Gastroesophageal sphincter (tissue), 4 donors: ENCODE measurements at regions not wholly inside any gene's neighbourhood (a gene's known extent, or its start where the extent isn't known, plus 50 kb on each side); places are given as distances from the start of the nearest gene placed in this dataset.

Source experiments
- ATAC-seq: fragments of 150-250 bp; one replicate; pipeline ENCODE4 v1.9.1; 2016; ENCODE audit warnings: mild to moderate bottlenecking, moderate library complexity
- H3K27ac ChIP-seq, 4 donors: fragments of 200-600 bp; sonication (generic) in 3 of 4; 1 replicate in 3 of 4; 2 replicates in 1 of 4; pipeline ENCODE4 v1.5.1; 2016 to 2019
- H3K27me3 ChIP-seq: fragments of 200-600 bp; sonication (generic); one replicate; pipeline ENCODE4 v1.5.1; 2019
- H3K36me3 ChIP-seq, 2 donors: fragments of 200-600 bp; sonication (generic); one replicate each; pipeline ENCODE4 v1.5.1; 2019; ENCODE audit warnings: control low read depth in 1 of 2
- H3K4me1 ChIP-seq, 3 donors: fragments of 200-600 bp; sonication (generic); 1 replicate in 2 of 3; 2 replicates in 1 of 3; pipeline ENCODE4 v1.5.1; 2016 to 2019; ENCODE audit warnings: control low read depth in 2 of 3
- H3K4me3 ChIP-seq, 2 donors: fragments of 200-600 bp; sonication (generic); one replicate each; pipeline ENCODE4 v1.5.1; 2019; ENCODE audit warnings: mild to moderate bottlenecking in 1 of 2, moderate library complexity in 1 of 2
- H3K9me3 ChIP-seq, 3 donors: fragments of 200-600 bp; sonication (generic); one replicate each; pipeline ENCODE4 v1.5.1; 2017 to 2019; ENCODE audit warnings: control low read depth in 2 of 3
- CTCF ChIP-seq, 4 experiments: fragments of 200-600 bp in 2 of 4; fragments of 450-650 bp in 2 of 4; sonication (generic) in 1 of 4; IDR thresholded peaks; one replicate each; pipeline ENCODE4 v1.5.1; 2017 to 2019; ENCODE audit warnings: antibody characterized with exemption in 4 of 4, mild to moderate bottlenecking in 2 of 4, moderate library complexity in 2 of 4
- EP300 ChIP-seq: sonication (generic); formaldehyde crosslinking; IDR thresholded peaks from one replicate; pipeline ENCODE4 v1.6.1; 2017; ENCODE audit warnings: antibody characterized with exemption, mild to moderate bottlenecking
- POLR2A ChIP-seq, 2 donors: fragments of 450-650 bp; IDR thresholded peaks; one replicate each; pipeline ENCODE4 v1.6.1; 2017; ENCODE audit warnings: antibody characterized with exemption in 2 of 2, mild to moderate bottlenecking in 2 of 2, moderate library complexity in 1 of 2
- POLR2AphosphoS5 ChIP-seq: sonication (generic); formaldehyde crosslinking; IDR thresholded peaks from one replicate; pipeline ENCODE4 v1.6.1; 2017; ENCODE audit warnings: antibody characterized with exemption
- WGBS, 2 donors: methylation state at CpG; one replicate each; pipeline ENCODE4 v1.1.5; 2018; ENCODE audit warnings: low coverage in 1 of 2; 5-methylcytosine and 5-hydroxymethylcytosine counted together

GRCh38 chr11:70878366-70878765 is 374.0 kb downstream of the SHANK2 start:
- Histone ChIP-seq H3K36me3 (no peaks in the 10 kb centered on the region), H3K4me3 (no peak overlapping the region), H3K4me1 (peaks cover 0 to 2% (median 0%) of the 10 kb centered on the region in 3 donors), H3K9me3 (no peaks in the 10 kb centered on the region), H3K27ac (no peak overlapping the region), H3K27me3 (no peaks in the 10 kb centered on the region)
- TF ChIP-seq POLR2A (IDR thresholded peaks at IDR 0.05) (no peak), EP300 (no peak), CTCF (IDR thresholded peaks at IDR 0.05) (no peak), POLR2AphosphoS5 (no peak)
- ATAC-seq: no peak
- whole genome bisulfite sequencing, 2 donors: 100% methylated on average over 2 of the region's 7 CpGs

GRCh38 chr11:70879601-70880285 is 372.6 kb downstream of the SHANK2 start:
- no peak for ATAC-seq
- Histone ChIP-seq H3K9me3 (no peaks in the 10 kb centered on the region), H3K27ac (no peak overlapping the region), H3K27me3 (no peaks in the 10 kb centered on the region), H3K36me3 (no peaks in the 10 kb centered on the region), H3K4me3 (no peak overlapping the region), H3K4me1 (no peaks in the 10 kb centered on the region)
- no peak for TF ChIP-seq EP300
- TF ChIP-seq POLR2A (IDR thresholded peaks at IDR 0.05): no peak
- no peak for TF ChIP-seq POLR2AphosphoS5
- no peak for TF ChIP-seq CTCF (IDR thresholded peaks at IDR 0.05)
- no CpG with 5 or more reads among the region's 11 CpGs for WGBS, 2 donors

GRCh38 chr11:70880416-70880815 is 372.0 kb downstream of the SHANK2 start:
- no peaks in the 10 kb centered on the region for H3K27me3 ChIP-seq
- TF ChIP-seq POLR2A (IDR thresholded peaks at IDR 0.05): no peak
- TF ChIP-seq EP300: no peak
- TF ChIP-seq POLR2AphosphoS5: no peak
- no peak for TF ChIP-seq CTCF (IDR thresholded peaks at IDR 0.05)
- H3K36me3 ChIP-seq: no peaks in the 10 kb centered on the region
- WGBS, 2 donors: 100% methylated on average over 1 of the region's 5 CpGs; no CpG with 5 or more reads in 1 of the 2 donors
- no peaks in the 10 kb centered on the region for H3K4me1 ChIP-seq
- no peak overlapping the region for H3K4me3 ChIP-seq
- ATAC-seq: no peak
- H3K27ac ChIP-seq: no peak overlapping the region
- H3K9me3 ChIP-seq: no peaks in the 10 kb centered on the region

- Histone ChIP-seq H3K4me3 (no peak overlapping the region), H3K27me3 (no peaks in the 10 kb centered on the region), H3K36me3 (no peaks in the 10 kb centered on the region), H3K9me3 (no peaks in the 10 kb centered on the region), H3K4me1 (no peaks in the 10 kb centered on the region), H3K27ac (no peak overlapping the region)
- 65 to 80% methylated on average over 2 to 8 of the region's 8 CpGs for WGBS, 2 donors
- TF ChIP-seq POLR2A (IDR thresholded peaks at IDR 0.05) (no peak), POLR2AphosphoS5 (no peak)
- ATAC-seq: no peak
These were observed 370.2 kb downstream of the SHANK2 start for GRCh38 chr11:70881948-70882715.

GRCh38 chr11:70882716-70883085 is 369.7 kb downstream of the SHANK2 start:
- ATAC-seq: no peak
- Histone ChIP-seq H3K9me3 (no peaks in the 10 kb centered on the region), H3K27ac (no peak overlapping the region), H3K36me3 (no peaks in the 10 kb centered on the region), H3K4me3 (no peak overlapping the region), H3K4me1 (no peaks in the 10 kb centered on the region), H3K27me3 (no peaks in the 10 kb centered on the region)
- no peak for TF ChIP-seq POLR2AphosphoS5
- no peak for TF ChIP-seq CTCF (IDR thresholded peaks at IDR 0.05)
- TF ChIP-seq EP300: no peak
- TF ChIP-seq POLR2A (IDR thresholded peaks at IDR 0.05): no peak
- 67 to 84% methylated on average over 1 to 4 of the region's 9 CpGs for WGBS, 2 donors
